Mammary epithelial cell (primary cell): ENCODE measurements at regions not wholly inside any gene's neighbourhood (a gene's known extent, or its start where the extent isn't known, plus 50 kb on each side); places are given as distances from the start of the nearest gene placed in this dataset.

Source experiments
- EZH2 ChIP-seq: IDR thresholded peaks from 2 replicates; pipeline ENCODE4 v1.6.1; 2012; ENCODE audit warnings: low read length, inconsistent platforms, borderline replicate concordance
- TF ChIP-seq, protein P1 (sequence below), 2 donors: IDR thresholded peaks in 1 of 2; conservative IDR thresholded peaks in 1 of 2; 2 replicates each; pipeline ENCODE4 v1.5.1; 2011 to 2012; ENCODE audit warnings: inconsistent platforms in 2 of 2, low read length in 2 of 2, mild to moderate bottlenecking in 2 of 2, control low read depth in 1 of 2, low read depth in 1 of 2; ENCODE audit not compliant: insufficient read depth in 1 of 2; ENCODE audit errors: extremely low read depth in 1 of 2

DNA sequence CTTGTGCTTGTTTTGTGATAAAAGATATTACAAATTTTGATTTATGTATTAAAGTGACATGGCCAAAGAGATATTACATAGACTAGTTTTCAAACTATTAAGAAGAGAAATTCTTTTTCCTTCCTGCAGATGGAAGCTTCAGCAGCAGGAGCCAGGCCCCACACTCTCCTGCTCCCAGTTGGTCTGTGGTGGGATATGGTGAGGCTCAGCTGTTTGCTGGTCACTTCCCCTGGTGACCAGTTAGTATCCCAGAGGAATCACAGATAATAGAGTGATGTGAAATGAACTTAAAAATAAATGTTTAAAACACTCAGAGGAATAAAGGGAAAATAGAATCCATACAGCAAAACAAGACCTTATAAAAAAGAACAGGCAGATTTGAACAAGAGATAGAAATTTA, 154.7 kb downstream of the KTN1 start:
- TF ChIP-seq, protein P1, sequence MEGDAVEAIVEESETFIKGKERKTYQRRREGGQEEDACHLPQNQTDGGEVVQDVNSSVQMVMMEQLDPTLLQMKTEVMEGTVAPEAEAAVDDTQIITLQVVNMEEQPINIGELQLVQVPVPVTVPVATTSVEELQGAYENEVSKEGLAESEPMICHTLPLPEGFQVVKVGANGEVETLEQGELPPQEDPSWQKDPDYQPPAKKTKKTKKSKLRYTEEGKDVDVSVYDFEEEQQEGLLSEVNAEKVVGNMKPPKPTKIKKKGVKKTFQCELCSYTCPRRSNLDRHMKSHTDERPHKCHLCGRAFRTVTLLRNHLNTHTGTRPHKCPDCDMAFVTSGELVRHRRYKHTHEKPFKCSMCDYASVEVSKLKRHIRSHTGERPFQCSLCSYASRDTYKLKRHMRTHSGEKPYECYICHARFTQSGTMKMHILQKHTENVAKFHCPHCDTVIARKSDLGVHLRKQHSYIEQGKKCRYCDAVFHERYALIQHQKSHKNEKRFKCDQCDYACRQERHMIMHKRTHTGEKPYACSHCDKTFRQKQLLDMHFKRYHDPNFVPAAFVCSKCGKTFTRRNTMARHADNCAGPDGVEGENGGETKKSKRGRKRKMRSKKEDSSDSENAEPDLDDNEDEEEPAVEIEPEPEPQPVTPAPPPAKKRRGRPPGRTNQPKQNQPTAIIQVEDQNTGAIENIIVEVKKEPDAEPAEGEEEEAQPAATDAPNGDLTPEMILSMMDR (conservative IDR thresholded peaks at IDR 0.05 in 1 of 2, IDR thresholded peaks at IDR 0.05 in 1 of 2; ENCODE audit: extremely low read depth in 1 of 2, insufficient read depth in 1 of 2, low read depth in 1 of 2, low read length in 2 of 2) = no peak
- no peak for TF ChIP-seq EZH2
